Uterus (tissue), 3 donors: ENCODE measurements at regions not wholly inside any gene's neighbourhood (a gene's known extent, or its start where the extent isn't known, plus 50 kb on each side); places are given as distances from the start of the nearest gene placed in this dataset.
"Not testable (repeated sequence)": the region's sequence is repeated elsewhere in the genome, so short reads cannot be mapped to it uniquely, and the experiment has no call there.

Experiments used
- DNase-seq, 2 donors: peaks; one replicate each; pipeline ENCODE4 v3.0.0-alpha.2; 2019 to 2020
- H3K27ac ChIP-seq, 2 donors: fragments of 200-600 bp; sonication (generic); 1 replicate in 1 of 2; 2 replicates in 1 of 2; pipeline ENCODE4 v1.5.1; 2016 to 2018
- H3K27me3 ChIP-seq, 2 donors: fragments of 200-600 bp; sonication (generic); one replicate each; pipeline ENCODE4 v1.5.1; 2018 to 2019; ENCODE audit warnings: control low read depth in 1 of 2
- H3K36me3 ChIP-seq, 2 donors: fragments of 200-600 bp; sonication (generic); one replicate each; pipeline ENCODE4 v1.5.1; 2019; ENCODE audit warnings: control low read depth in 1 of 2
- H3K4me1 ChIP-seq, 2 donors: fragments of 200-600 bp; sonication (generic); one replicate each; pipeline ENCODE4 v1.5.1; 2018 to 2019; ENCODE audit warnings: control low read depth in 1 of 2
- H3K4me3 ChIP-seq, 2 donors: fragments of 200-600 bp; sonication (generic); 1 replicate in 1 of 2; 2 replicates in 1 of 2; pipeline ENCODE4 v1.5.1; 2018 to 2019; ENCODE audit warnings: mild to moderate bottlenecking in 1 of 2
- H3K9me3 ChIP-seq, 2 donors: fragments of 200-600 bp; sonication (generic); one replicate each; pipeline ENCODE4 v1.5.1; 2019; ENCODE audit warnings: control low read depth in 1 of 2
- POLR2A ChIP-seq, 2 donors: fragments of 450-650 bp; IDR thresholded peaks; one replicate each; pipeline ENCODE4 v1.6.1; 2016; ENCODE audit warnings: antibody characterized with exemption in 2 of 2, mild to moderate bottlenecking in 1 of 2, moderate library complexity in 1 of 2
- intact Hi-C: fragments of 100-400 bp; cut with DNase I; formaldehyde crosslinking; loops from one replicate; pipeline ENCODE4 v1.15.1; 2023; ENCODE audit warnings: low total_unique reads
- TF ChIP-seq, protein P1 (sequence below), 4 experiments: fragments of 200-600 bp in 2 of 4; fragments of 450-650 bp in 2 of 4; sonication (generic) in 2 of 4; IDR thresholded peaks; one replicate each; pipeline ENCODE4 v1.5.1; 2016 to 2019; ENCODE audit warnings: antibody characterized with exemption in 4 of 4, mild to moderate bottlenecking in 2 of 4, moderate library complexity in 1 of 4
- donor health status: DM: yes; HTN: yes; CAD: no.

DNA sequence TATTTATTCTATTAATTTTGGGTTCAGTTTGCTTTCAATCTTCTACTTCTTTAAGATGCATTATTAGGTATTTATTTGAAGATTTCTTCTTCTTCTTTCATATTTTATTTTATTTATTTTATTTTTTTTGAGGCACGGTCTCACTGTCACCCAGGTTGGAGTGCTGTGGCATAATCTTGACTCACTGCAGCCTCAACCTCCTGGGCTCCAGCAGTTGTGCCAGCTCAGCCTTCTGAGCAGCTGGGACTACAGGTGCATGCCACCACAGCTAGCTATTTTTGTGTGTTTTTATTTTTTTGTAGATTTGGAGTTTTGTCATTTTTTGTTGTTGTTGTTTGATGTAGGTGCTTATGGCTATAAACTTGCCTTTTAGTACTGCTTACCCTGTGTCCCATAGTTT is 543.2 kb upstream of the SGO1 start:
- TF ChIP-seq, protein P1, sequence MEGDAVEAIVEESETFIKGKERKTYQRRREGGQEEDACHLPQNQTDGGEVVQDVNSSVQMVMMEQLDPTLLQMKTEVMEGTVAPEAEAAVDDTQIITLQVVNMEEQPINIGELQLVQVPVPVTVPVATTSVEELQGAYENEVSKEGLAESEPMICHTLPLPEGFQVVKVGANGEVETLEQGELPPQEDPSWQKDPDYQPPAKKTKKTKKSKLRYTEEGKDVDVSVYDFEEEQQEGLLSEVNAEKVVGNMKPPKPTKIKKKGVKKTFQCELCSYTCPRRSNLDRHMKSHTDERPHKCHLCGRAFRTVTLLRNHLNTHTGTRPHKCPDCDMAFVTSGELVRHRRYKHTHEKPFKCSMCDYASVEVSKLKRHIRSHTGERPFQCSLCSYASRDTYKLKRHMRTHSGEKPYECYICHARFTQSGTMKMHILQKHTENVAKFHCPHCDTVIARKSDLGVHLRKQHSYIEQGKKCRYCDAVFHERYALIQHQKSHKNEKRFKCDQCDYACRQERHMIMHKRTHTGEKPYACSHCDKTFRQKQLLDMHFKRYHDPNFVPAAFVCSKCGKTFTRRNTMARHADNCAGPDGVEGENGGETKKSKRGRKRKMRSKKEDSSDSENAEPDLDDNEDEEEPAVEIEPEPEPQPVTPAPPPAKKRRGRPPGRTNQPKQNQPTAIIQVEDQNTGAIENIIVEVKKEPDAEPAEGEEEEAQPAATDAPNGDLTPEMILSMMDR (IDR thresholded peaks at IDR 0.05), result no peak
- TF ChIP-seq POLR2A (IDR thresholded peaks at IDR 0.05), result no peak
- H3K36me3 ChIP-seq, result no peaks in the 10 kb centered on the region
- no peak overlapping the region for H3K27ac ChIP-seq
- H3K9me3 ChIP-seq, result no peaks in the 10 kb centered on the region
- no peaks in the 10 kb centered on the region for H3K4me1 ChIP-seq
- no peak overlapping the region for H3K4me3 ChIP-seq
- intact Hi-C loops, result no loop called here
- no peak for DNase-seq
- no peaks in the 10 kb centered on the region for H3K27me3 ChIP-seq

DNA sequence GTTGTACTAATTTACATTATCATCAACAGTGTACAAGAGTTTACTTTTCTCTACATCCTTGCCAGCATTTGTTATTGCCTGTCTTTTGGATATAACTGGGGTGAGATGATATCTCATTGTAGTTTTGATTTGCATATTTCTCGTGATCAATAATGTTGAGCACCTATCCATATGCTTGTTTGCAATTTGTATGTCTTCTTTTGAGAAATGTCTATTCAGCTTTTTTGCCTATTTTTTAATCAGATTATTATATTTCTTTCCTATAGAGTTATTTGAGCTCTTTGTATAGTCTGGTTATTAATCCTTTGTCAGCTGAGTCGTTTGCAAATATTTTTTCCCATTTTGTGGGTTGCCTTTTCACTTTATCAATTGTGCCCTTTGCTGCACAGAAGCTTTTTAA is 540.8 kb upstream of the SGO1 start:
- H3K4me1 ChIP-seq, result no peaks in the 10 kb centered on the region
- no peaks in the 10 kb centered on the region for H3K27me3 ChIP-seq
- TF ChIP-seq POLR2A (IDR thresholded peaks at IDR 0.05), result no peak
- TF ChIP-seq, protein P1 (IDR thresholded peaks at IDR 0.05), result no peak
- DNase-seq, result no peak
- H3K36me3 ChIP-seq, result no peaks in the 10 kb centered on the region
- no peak overlapping the region for H3K27ac ChIP-seq
- intact Hi-C loops, result no loop called here
- no peak overlapping the region for H3K4me3 ChIP-seq
- H3K9me3 ChIP-seq, result no peaks in the 10 kb centered on the region

DNA sequence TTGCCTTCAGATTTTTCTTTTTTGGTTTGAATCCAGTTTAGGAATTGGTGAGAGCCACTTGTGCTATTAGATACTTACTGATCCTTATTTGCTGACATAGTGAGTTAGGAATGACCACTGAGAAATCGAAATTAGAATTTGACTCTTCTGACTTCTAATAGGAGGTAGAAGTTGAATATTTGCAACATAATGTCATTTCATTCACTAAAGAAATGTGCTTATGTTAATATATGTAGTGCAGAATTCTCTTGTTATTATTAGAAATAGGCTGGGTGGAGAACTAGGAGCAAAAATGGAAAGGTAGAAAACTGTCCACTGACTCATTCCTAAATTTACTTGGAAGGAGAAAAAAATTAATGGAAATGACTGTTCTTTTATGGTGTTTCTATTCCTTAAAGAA is 538.2 kb upstream of the SGO1 start:
- no peak overlapping the region for H3K4me3 ChIP-seq
- no peak for TF ChIP-seq POLR2A (IDR thresholded peaks at IDR 0.05)
- TF ChIP-seq, protein P1 (IDR thresholded peaks at IDR 0.05), result no peak
- H3K4me1 ChIP-seq, result no peaks in the 10 kb centered on the region
- intact Hi-C loops, result no loop called here
- no peaks in the 10 kb centered on the region for H3K27me3 ChIP-seq
- no peak overlapping the region for H3K27ac ChIP-seq
- H3K9me3 ChIP-seq, result no peaks in the 10 kb centered on the region
- no peaks in the 10 kb centered on the region for H3K36me3 ChIP-seq
- no peak for DNase-seq

DNA sequence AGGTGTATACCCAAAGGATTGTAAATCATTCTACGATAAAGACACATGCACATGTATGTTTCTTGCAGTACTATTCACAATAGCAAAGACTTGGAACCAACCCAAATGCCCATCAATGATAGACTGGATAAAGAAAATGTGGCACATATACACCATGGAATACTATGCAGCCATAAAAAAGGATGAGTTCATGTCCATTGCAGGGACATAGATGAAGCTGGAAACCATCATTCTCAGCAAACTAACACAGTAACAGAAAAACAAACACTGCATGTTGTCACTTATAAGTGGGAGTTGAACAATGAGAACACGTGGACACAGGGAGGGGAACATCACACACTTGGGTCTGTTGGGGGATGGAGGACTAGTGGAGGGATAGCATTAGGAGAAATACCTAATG is 530.4 kb upstream of the SGO1 start:
- H3K9me3 ChIP-seq, H3K27ac ChIP-seq, H3K36me3 ChIP-seq, H3K27me3 ChIP-seq, DNase-seq, H3K4me1 ChIP-seq, H3K4me3 ChIP-seq, intact Hi-C loops: not testable (repeated sequence)

DNA sequence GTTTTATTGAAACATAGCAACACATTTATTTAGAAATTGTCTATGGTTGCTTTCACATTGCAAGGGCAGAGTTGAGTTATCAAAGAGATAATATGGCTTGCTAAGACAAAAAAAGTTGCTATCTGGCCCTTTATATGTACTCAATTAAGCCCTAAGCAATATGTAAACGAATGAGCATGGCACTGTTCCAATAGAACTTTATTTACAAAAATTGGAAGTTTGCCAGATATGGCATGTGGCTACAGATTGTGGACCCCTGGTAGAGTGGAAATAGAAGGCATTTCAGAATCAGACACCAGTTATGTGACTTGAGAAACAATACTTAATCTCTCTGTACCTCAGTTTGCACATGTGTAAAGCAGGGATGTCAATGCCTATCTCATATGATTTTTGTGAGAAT is 515.6 kb upstream of the SGO1 start:
- DNase-seq, result no peak
- Histone ChIP-seq H3K4me1 (no peaks in the 10 kb centered on the region), H3K9me3 (no peaks in the 10 kb centered on the region), H3K27ac (no peak overlapping the region), H3K36me3 (no peaks in the 10 kb centered on the region), H3K4me3 (no peak overlapping the region), H3K27me3 (no peaks in the 10 kb centered on the region)
- intact Hi-C loops, result no loop called here
- TF ChIP-seq, protein P1 (IDR thresholded peaks at IDR 0.05), result no peak
- no peak for TF ChIP-seq POLR2A (IDR thresholded peaks at IDR 0.05)

DNA sequence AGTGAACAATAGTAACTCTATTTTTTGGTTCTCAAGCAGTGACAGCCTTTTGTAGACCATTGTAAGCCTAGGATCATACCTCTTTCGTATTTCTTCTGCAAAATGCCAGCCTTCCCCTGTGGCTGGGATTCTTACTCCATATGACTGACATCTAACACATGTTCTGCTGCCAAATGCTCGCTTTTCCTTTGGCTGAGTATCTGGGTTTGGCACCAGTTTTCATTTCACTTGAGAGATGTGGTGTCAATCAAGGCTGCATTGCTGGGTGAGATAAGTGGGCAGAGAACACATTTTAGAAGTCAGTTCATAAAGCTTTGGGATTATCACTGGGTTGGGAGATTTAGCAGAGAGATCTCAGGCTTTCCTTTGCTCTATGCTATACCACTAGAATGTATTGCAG is 514.7 kb upstream of the SGO1 start:
- H3K36me3 ChIP-seq, result no peaks in the 10 kb centered on the region
- H3K27me3 ChIP-seq, result no peaks in the 10 kb centered on the region
- no peak overlapping the region for H3K27ac ChIP-seq
- H3K4me3 ChIP-seq, result no peak overlapping the region
- no peaks in the 10 kb centered on the region for H3K4me1 ChIP-seq
- no peaks in the 10 kb centered on the region for H3K9me3 ChIP-seq
- no peak for DNase-seq
- no peak for TF ChIP-seq POLR2A (IDR thresholded peaks at IDR 0.05)
- TF ChIP-seq, protein P1 (IDR thresholded peaks at IDR 0.05), result no peak
- intact Hi-C loops, result no loop called here
